Dendritic cell treated with granulocyte-macrophage colony-stimulating factor and Interleukin-4, amounts not matched to agents 40 ng/mL and 50 ng/mL, for 4 days (primary cell): ENCODE measurements at regions not wholly inside any gene's neighbourhood (a gene's known extent, or its start where the extent isn't known, plus 50 kb on each side); places are given as distances from the start of the nearest gene placed in this dataset.
A peak's percentile ranks its signal among the peaks of the same experiment; 100 is the strongest.
"Not testable (repeated sequence)": the region's sequence is repeated elsewhere in the genome, so short reads cannot be mapped to it uniquely, and the experiment has no call there.

ENCODE experiments used
- H3K27ac Mint-ChIP-seq: one replicate; pipeline ENCODE4 v1.8.0; 2022; ENCODE audit warnings: mild to moderate bottlenecking, mixed read lengths
- H3K27me3 Mint-ChIP-seq: one replicate; pipeline ENCODE4 v1.8.0; 2022; ENCODE audit warnings: mild to moderate bottlenecking, mixed read lengths
- H3K36me3 Mint-ChIP-seq: one replicate; pipeline ENCODE4 v1.8.0; 2022; ENCODE audit warnings: low read depth, mixed read lengths
- H3K4me1 Mint-ChIP-seq: one replicate; pipeline ENCODE4 v1.8.0; 2022; ENCODE audit warnings: low read depth, mixed read lengths
- H3K4me3 Mint-ChIP-seq: one replicate; pipeline ENCODE4 v1.8.0; 2022; ENCODE audit warnings: mild to moderate bottlenecking, moderate library complexity, mixed read lengths
- H3K9me3 Mint-ChIP-seq: one replicate; pipeline ENCODE4 v1.8.0; 2022; ENCODE audit warnings: mixed read lengths
- intact Hi-C: fragments of 100-400 bp; cut with micrococcal nuclease; formaldehyde crosslinking; loops from one replicate; pipeline ENCODE4 v1.15.0; 2022

- no peaks in the 10 kb centered on the region for H3K27me3 Mint-ChIP-seq
- H3K27ac Mint-ChIP-seq = no peak overlapping the region
- H3K4me3 Mint-ChIP-seq = no peak overlapping the region
- no peaks in the 10 kb centered on the region for H3K36me3 Mint-ChIP-seq
- intact Hi-C loops = no loop called here
- peaks cover 8% of the 10 kb centered on the region for H3K9me3 Mint-ChIP-seq
- no peaks in the 10 kb centered on the region for H3K4me1 Mint-ChIP-seq
Observed at GRCh38 chr13:65292488-65292901, 1937.6 kb downstream of the PCDH9 start.

- intact Hi-C loops = no loop called here
- H3K27me3 Mint-ChIP-seq = no peaks in the 10 kb centered on the region
- H3K4me3 Mint-ChIP-seq = no peak overlapping the region
- H3K36me3 Mint-ChIP-seq = no peaks in the 10 kb centered on the region
- H3K9me3 Mint-ChIP-seq = peaks cover 36% of the 10 kb centered on the region
- H3K27ac Mint-ChIP-seq = no peak overlapping the region
- H3K4me1 Mint-ChIP-seq = no peaks in the 10 kb centered on the region
Observed at GRCh38 chr13:65287405-65287804, 1942.7 kb downstream of the PCDH9 start.

- peaks cover 27% of the 10 kb centered on the region for H3K9me3 Mint-ChIP-seq
- no peaks in the 10 kb centered on the region for H3K27me3 Mint-ChIP-seq
- H3K27ac Mint-ChIP-seq = no peak overlapping the region
- no peaks in the 10 kb centered on the region for H3K36me3 Mint-ChIP-seq
- intact Hi-C loops = no loop called here
- no peak overlapping the region for H3K4me3 Mint-ChIP-seq
- H3K4me1 Mint-ChIP-seq = no peaks in the 10 kb centered on the region
Observed at GRCh38 chr13:65275838-65276630, 1954.1 kb downstream of the PCDH9 start.

GRCh38 chr13:65275108-65275507, 1955.0 kb downstream of the PCDH9 start:
- Mint-ChIP-seq H3K36me3 (no peaks in the 10 kb centered on the region), H3K27me3 (no peaks in the 10 kb centered on the region), H3K9me3 (peaks cover 31% of the 10 kb centered on the region), H3K4me1 (no peaks in the 10 kb centered on the region), H3K4me3 (no peak overlapping the region), H3K27ac (no peak overlapping the region)
- intact Hi-C loops = no loop called here

GRCh38 chr13:65273811-65274420, 1956.2 kb downstream of the PCDH9 start:
- peaks cover 31% of the 10 kb centered on the region for H3K9me3 Mint-ChIP-seq
- H3K36me3 Mint-ChIP-seq, intact Hi-C loops, H3K27ac Mint-ChIP-seq, H3K4me3 Mint-ChIP-seq, H3K27me3 Mint-ChIP-seq, H3K4me1 Mint-ChIP-seq: not testable (repeated sequence)

GRCh38 chr13:65268009-65268408, 1962.1 kb downstream of the PCDH9 start:
- Mint-ChIP-seq H3K4me3 (no peak overlapping the region), H3K4me1 (no peaks in the 10 kb centered on the region), H3K27ac (no peak overlapping the region), H3K9me3 (peaks cover 9% of the 10 kb centered on the region), H3K36me3 (no peaks in the 10 kb centered on the region), H3K27me3 (no peaks in the 10 kb centered on the region)
- intact Hi-C loops = no loop called here

- peaks cover 6% of the 10 kb centered on the region for H3K4me1 Mint-ChIP-seq
- H3K4me3 Mint-ChIP-seq = no peak overlapping the region
- no peaks in the 10 kb centered on the region for H3K36me3 Mint-ChIP-seq
- intact Hi-C loops = no loop called here
- H3K9me3 Mint-ChIP-seq = peaks cover 3% of the 10 kb centered on the region
- H3K27me3 Mint-ChIP-seq = no peaks in the 10 kb centered on the region
- no peak overlapping the region for H3K27ac Mint-ChIP-seq
Observed at GRCh38 chr13:65265988-65266387, 1964.1 kb downstream of the PCDH9 start.

GRCh38 chr13:65264066-65264465, 1966.1 kb downstream of the PCDH9 start:
- peaks cover 6% of the 10 kb centered on the region for H3K4me1 Mint-ChIP-seq
- H3K27ac Mint-ChIP-seq = no peak overlapping the region
- H3K9me3 Mint-ChIP-seq = no peaks in the 10 kb centered on the region
- intact Hi-C loops = no loop called here
- no peaks in the 10 kb centered on the region for H3K36me3 Mint-ChIP-seq
- no peaks in the 10 kb centered on the region for H3K27me3 Mint-ChIP-seq
- H3K4me3 Mint-ChIP-seq = no peak overlapping the region

- H3K36me3 Mint-ChIP-seq = no peaks in the 10 kb centered on the region
- peak overlapping the region; percentile 4 for H3K4me3 Mint-ChIP-seq
- no peak overlapping the region for H3K27ac Mint-ChIP-seq
- intact Hi-C loops = no loop called here
- H3K9me3 Mint-ChIP-seq = no peaks in the 10 kb centered on the region
- peaks cover 6% of the 10 kb centered on the region for H3K4me1 Mint-ChIP-seq
- H3K27me3 Mint-ChIP-seq = no peaks in the 10 kb centered on the region
Observed at GRCh38 chr13:65260946-65261891, 1968.9 kb downstream of the PCDH9 start.

GRCh38 chr13:65240773-65241172, 1989.4 kb downstream of the PCDH9 start:
- H3K36me3 Mint-ChIP-seq = no peaks in the 10 kb centered on the region
- no peaks in the 10 kb centered on the region for H3K27me3 Mint-ChIP-seq
- intact Hi-C loops = no loop called here
- H3K9me3 Mint-ChIP-seq = peaks cover 45% of the 10 kb centered on the region
- H3K4me3 Mint-ChIP-seq = no peak overlapping the region
- H3K27ac Mint-ChIP-seq = no peak overlapping the region
- no peaks in the 10 kb centered on the region for H3K4me1 Mint-ChIP-seq

GRCh38 chr13:65236841-65237418, 1993.2 kb downstream of the PCDH9 start:
- H3K27ac Mint-ChIP-seq = no peak overlapping the region
- no peaks in the 10 kb centered on the region for H3K4me1 Mint-ChIP-seq
- no peaks in the 10 kb centered on the region for H3K36me3 Mint-ChIP-seq
- no peak overlapping the region for H3K4me3 Mint-ChIP-seq
- intact Hi-C loops = no loop called here
- H3K27me3 Mint-ChIP-seq = no peaks in the 10 kb centered on the region
- peaks cover 26% of the 10 kb centered on the region for H3K9me3 Mint-ChIP-seq

GRCh38 chr13:65217471-65217995, 2012.6 kb downstream of the PCDH9 start:
- intact Hi-C loops = no loop called here
- Mint-ChIP-seq H3K4me1 (no peaks in the 10 kb centered on the region), H3K9me3 (peaks cover 20% of the 10 kb centered on the region), H3K4me3 (no peak overlapping the region), H3K27ac (no peak overlapping the region), H3K36me3 (no peaks in the 10 kb centered on the region), H3K27me3 (no peaks in the 10 kb centered on the region)

- H3K27ac Mint-ChIP-seq, H3K4me3 Mint-ChIP-seq, H3K36me3 Mint-ChIP-seq, H3K4me1 Mint-ChIP-seq, H3K27me3 Mint-ChIP-seq, intact Hi-C loops: not testable (repeated sequence)
- peaks cover 25% of the 10 kb centered on the region for H3K9me3 Mint-ChIP-seq
Observed at GRCh38 chr13:65202845-65203244, 2027.3 kb downstream of the PCDH9 start.
